Retina (tissue), 1 donor: ENCODE measurements at regions not wholly inside any gene's neighbourhood (a gene's known extent, or its start where the extent isn't known, plus 50 kb on each side); places are given as distances from the start of the nearest gene placed in this dataset.
"Not testable (repeated sequence)": the region's sequence is repeated elsewhere in the genome, so short reads cannot be mapped to it uniquely, and the experiment has no call there.

Experiments used
- DNase-seq: peaks from one replicate; pipeline ENCODE4 v3.0.0-alpha.2; 2016

- not testable (repeated sequence) for DNase-seq
Measured at GRCh38 chr5:145652700-145653099, 182.4 kb downstream of the PRELID2 start.

GRCh38 chr5:145647137-145647536, 188.0 kb downstream of the PRELID2 start:
- DNase-seq = not testable (repeated sequence)

GRCh38 chr5:145643214-145643613, 191.9 kb downstream of the PRELID2 start:
- DNase-seq = not testable (repeated sequence)

GRCh38 chr5:145637396-145637795, 197.7 kb downstream of the PRELID2 start:
- DNase-seq = no peak

- DNase-seq = peak; percentile 28
Measured at GRCh38 chr5:145636371-145636770, 198.8 kb downstream of the PRELID2 start.

GRCh38 chr5:145633474-145633873, 201.7 kb downstream of the PRELID2 start:
- DNase-seq = peak; percentile 54

- DNase-seq = no peak
Measured at GRCh38 chr5:145632701-145633100, 202.4 kb downstream of the PRELID2 start.

GRCh38 chr5:145629047-145629446, 206.1 kb downstream of the PRELID2 start:
- DNase-seq = no peak

GRCh38 chr5:145628525-145628924, 206.6 kb downstream of the PRELID2 start:
- DNase-seq = no peak

GRCh38 chr5:145619806-145620310, 215.3 kb downstream of the PRELID2 start:
- no peak for DNase-seq

GRCh38 chr5:145616739-145617138, 218.4 kb downstream of the PRELID2 start:
- DNase-seq = not testable (repeated sequence)

- DNase-seq = no peak
Measured at GRCh38 chr5:145598983-145599382, 236.2 kb downstream of the PRELID2 start.

- DNase-seq = no peak
Measured at GRCh38 chr5:145598184-145598583, 237.0 kb downstream of the PRELID2 start.

GRCh38 chr5:145591578-145591977, 243.6 kb downstream of the PRELID2 start:
- DNase-seq = no peak

- DNase-seq = no peak
Measured at GRCh38 chr5:145589063-145589462, 246.1 kb downstream of the PRELID2 start.

GRCh38 chr5:145588558-145588957, 246.6 kb downstream of the PRELID2 start:
- no peak for DNase-seq

GRCh38 chr5:145588113-145588512, 247.0 kb downstream of the PRELID2 start:
- no peak for DNase-seq

GRCh38 chr5:145587710-145588109, 247.4 kb downstream of the PRELID2 start:
- no peak for DNase-seq

- no peak for DNase-seq
Measured at GRCh38 chr5:145587308-145587672, 247.9 kb downstream of the PRELID2 start.

GRCh38 chr5:145586661-145587307, 248.4 kb downstream of the PRELID2 start:
- peak; percentile 13 for DNase-seq

GRCh38 chr5:145585443-145586148, 249.5 kb downstream of the PRELID2 start:
- DNase-seq = no peak

GRCh38 chr5:145579301-145579700, 255.8 kb downstream of the PRELID2 start:
- no peak for DNase-seq

- no peak for DNase-seq
Measured at GRCh38 chr5:145574889-145575573, 260.1 kb downstream of the PRELID2 start.

- DNase-seq = no peak
Measured at GRCh38 chr5:145568581-145568980, 266.6 kb downstream of the PRELID2 start.
